K562 (cell line): ENCODE measurements at regions not wholly inside any gene's neighbourhood (a gene's known extent, or its start where the extent isn't known, plus 50 kb on each side); places are given as distances from the start of the nearest gene placed in this dataset.

Experiments
- ATAC-seq: fragments of 200-7000 bp; cut with Tn5 transposase; 3 replicates; pipeline ENCODE4 v1.9.1; 2020; ENCODE audit warnings: moderate library complexity
- BruUV-seq: library from RNA; stranded (reverse); fragments of 400-500 nt; replicated peaks from 2 replicates; lab custom pipeline; 2021; lab: Mats Ljungman, UMichigan
- CTCF ChIA-PET: fragments of 300-600 bp; formaldehyde crosslinking; extraction: SDS; loops from one replicate; lab custom pipeline; 2021; ENCODE audit warnings: low intra/inter-chr PET ratio; lab: Yijun Ruan, JAX
- POLR2A ChIA-PET: fragments of 300-600, 350-650 bp; sonication (Branson Sonifier 250); formaldehyde crosslinking; extraction: SDS; loops from one replicate; lab custom pipeline; 2021; ENCODE audit warnings: antibody characterized with exemption, inconsistent platforms; lab: Yijun Ruan, JAX
- DNase-seq, 4 experiments: peaks; one replicate each; pipeline versions ENCODE4 v3.0.0 to v3.0.0-alpha.2; 2011 to 2018; ENCODE audit warnings: low spot score in 3 of 4, mixed read lengths in 3 of 4; ENCODE audit errors: extremely low read depth in 1 of 4
- FAIRE-seq: peaks from 2 replicates; lab custom pipeline; 2011; peaks lifted over from hg19 to GRCh38; lab: Jason Lieb, UNC
- H2AFZ ChIP-seq: 2 replicates; pipeline ENCODE4 v1.6.0; 2011; ENCODE audit warnings: low read depth, low read length, control low read depth, inconsistent platforms
- H3K27ac ChIP-seq: fragments of 200-600 bp; 3 replicates; pipeline ENCODE4 v1.8.0; 2011; ENCODE audit warnings: low read depth, mild to moderate bottlenecking, control low read depth, inconsistent platforms, low read length, moderate library complexity, mixed read lengths; ENCODE audit errors: extremely low read depth
- H3K27me3 ChIP-seq, 2 experiments: fragments of 300-600 bp in 1 of 2; 2 replicates in 1 of 2; 3 replicates in 1 of 2; pipeline versions ENCODE4 v1.6.0 to v1.8.0; 2011; ENCODE audit warnings: inconsistent platforms in 2 of 2, low read length in 2 of 2, mild to moderate bottlenecking in 1 of 2, mixed read lengths in 1 of 2, moderate library complexity in 1 of 2; ENCODE audit not compliant: control insufficient read depth in 2 of 2, insufficient read depth in 2 of 2
- H3K36me3 ChIP-seq: fragments of 300-600 bp; 3 replicates; pipeline ENCODE4 v1.8.0; 2011; ENCODE audit warnings: mild to moderate bottlenecking, low read length, inconsistent platforms; ENCODE audit not compliant: control insufficient read depth, insufficient read depth
- H3K4me1 ChIP-seq, 2 experiments: fragments of 200-600 bp in 1 of 2; replicated peaks in 1 of 2; 2 replicates in 1 of 2; 3 replicates in 1 of 2; pipeline versions ENCODE4 v1.5.1 to v1.8.0; 2011; ENCODE audit warnings: inconsistent platforms in 2 of 2, low read length in 2 of 2, mild to moderate bottlenecking in 1 of 2, mixed read lengths in 1 of 2, moderate library complexity in 1 of 2; ENCODE audit not compliant: control insufficient read depth in 2 of 2, insufficient read depth in 2 of 2
- H3K4me2 ChIP-seq: 2 replicates; pipeline ENCODE4 v1.6.1; 2011; ENCODE audit warnings: low read length, control low read depth, inconsistent platforms, mixed read lengths; ENCODE audit not compliant: insufficient read depth
- H3K4me3 ChIP-seq: fragments of 200-600 bp; sonication (generic), shearing (Covaris generic); 2 replicates; pipeline ENCODE4 v1.5.1; 2016; ENCODE audit warnings: control low read depth, inconsistent platforms
- H3K79me2 ChIP-seq: fragments of 200-600 bp; 3 replicates; pipeline ENCODE4 v1.8.0; 2011; ENCODE audit warnings: low read length, inconsistent platforms; ENCODE audit not compliant: control insufficient read depth, insufficient read depth
- H3K9ac ChIP-seq, 2 experiments: 2 replicates each; pipeline versions ENCODE4 v1.6.0 to v1.6.1; 2011; ENCODE audit warnings: low read depth in 2 of 2, low read length in 2 of 2, control low read depth in 1 of 2, inconsistent platforms in 1 of 2, mild to moderate bottlenecking in 1 of 2, mixed read lengths in 1 of 2; ENCODE audit not compliant: insufficient read depth in 1 of 2
- H3K9me1 ChIP-seq: one replicate; pipeline ENCODE4 v1.6.0; 2011; ENCODE audit warnings: inconsistent platforms, mild to moderate bottlenecking, low read length, moderate library complexity; ENCODE audit not compliant: control insufficient read depth, insufficient read depth
- H3K9me3 ChIP-seq: replicated peaks from 2 replicates; pipeline ENCODE4 v1.5.1; 2011; ENCODE audit warnings: low read depth, low read length, inconsistent platforms; ENCODE audit not compliant: control insufficient read depth, insufficient read depth
- H4K20me1 ChIP-seq: replicated peaks from 2 replicates; pipeline ENCODE4 v1.6.1; 2011; ENCODE audit warnings: low read length, inconsistent platforms, mixed read lengths; ENCODE audit not compliant: control insufficient read depth, insufficient read depth
- CBX5 ChIP-seq: IDR thresholded peaks from 2 replicates; pipeline ENCODE4 v1.6.1; 2014; ENCODE audit warnings: low read depth, borderline replicate concordance
- CCAR2 ChIP-seq: fragments of 200-400 bp; formaldehyde crosslinking; IDR thresholded peaks from 2 replicates; pipeline ENCODE4 v1.6.1; 2017; ENCODE audit warnings: mild to moderate bottlenecking, low read depth, low read length
- FOXA3 ChIP-seq, 2 experiments: fragments of 450-650 bp in 1 of 2; sonication (generic) in 1 of 2; formaldehyde crosslinking; IDR thresholded peaks in 1 of 2; conservative IDR thresholded peaks in 1 of 2; 2 replicates each; pipeline versions ENCODE4 v1.4.0 to v1.8.0; 2020 to 2022; ENCODE audit warnings: mild to moderate bottlenecking in 2 of 2, missing genetic modification reagents in 1 of 2
- HNRNPK ChIP-seq: fragments of 200-400 bp; formaldehyde crosslinking; IDR thresholded peaks from one replicate; pipeline ENCODE4 v1.6.1; 2018; ENCODE audit warnings: mild to moderate bottlenecking, low read depth, low read length; ENCODE audit not compliant: poor library complexity, severe bottlenecking
- MAX ChIP-seq: sonication (generic); formaldehyde crosslinking; IDR thresholded peaks from 2 replicates; pipeline ENCODE4 v1.9.0; 2022; ENCODE audit warnings: mild to moderate bottlenecking, missing genetic modification reagents
- ZNF696 ChIP-seq: fragments of 250-450 bp; sonication (Bioruptor Pico); conservative IDR thresholded peaks from 2 replicates; pipeline ENCODE4 v1.4.0; 2020; ENCODE audit warnings: mild to moderate bottlenecking, moderate library complexity
- WGBS: fragments of 100-300 bp; shearing (Covaris generic); methylation state at CpG from one replicate; pipeline ENCODE4 v1.1.6; 2016; ENCODE audit warnings: low coverage, mixed read lengths; ENCODE audit not compliant: insufficient coverage; ENCODE audit errors: missing lambda C conversion rate; 5-methylcytosine and 5-hydroxymethylcytosine counted together
- in situ Hi-C: fragments of 300-500 bp; cut with MboI; formaldehyde crosslinking; loops from 4 replicates; pipeline ENCODE4 v1.15.0; 2018; ENCODE audit warnings: inconsistent platforms, mixed read lengths
- intact Hi-C: fragments of 100-400 bp; cut with micrococcal nuclease; formaldehyde crosslinking; loops from 2 replicates; pipeline ENCODE4 v1.14.2; 2022
- TF ChIP-seq, protein P1 (sequence below): fragments of 450-650 bp; formaldehyde crosslinking; conservative IDR thresholded peaks from 2 replicates; pipeline ENCODE4 v1.4.0; 2022; ENCODE audit warnings: mild to moderate bottlenecking, missing genetic modification characterization

GRCh38 chr6:71420693-71421328, 132.2 kb downstream of the OGFRL1 start:
- no peaks in the 10 kb centered on the region for H3K27me3 ChIP-seq
- ChIA-PET CTCF (interaction anchor here (0.7 kb wide), 1 partner anchor 1332 kb away, joined by 5 read pairs; no protein-coding TSS in a partner anchor), POLR2A (no interaction called here)
- 47% methylated on average over 34 of the region's 46 CpGs for WGBS
- H3K9ac ChIP-seq: no peak overlapping the region
- H3K4me1 ChIP-seq: no peaks in the 10 kb centered on the region
- no TSS peak for BruUV-seq
- ATAC-seq (no peak), FAIRE-seq (no peak), DNase-seq (no peak)
- no peak overlapping the region for H2AFZ ChIP-seq
- no peaks in the 10 kb centered on the region for H3K9me1 ChIP-seq
- in situ Hi-C loops (no loop called here), intact Hi-C loops (no loop called here)
- H3K4me3 ChIP-seq: no peak overlapping the region
- no peak overlapping the region for H3K27ac ChIP-seq
- no peak overlapping the region for H3K4me2 ChIP-seq
- TF ChIP-seq, protein P1, sequence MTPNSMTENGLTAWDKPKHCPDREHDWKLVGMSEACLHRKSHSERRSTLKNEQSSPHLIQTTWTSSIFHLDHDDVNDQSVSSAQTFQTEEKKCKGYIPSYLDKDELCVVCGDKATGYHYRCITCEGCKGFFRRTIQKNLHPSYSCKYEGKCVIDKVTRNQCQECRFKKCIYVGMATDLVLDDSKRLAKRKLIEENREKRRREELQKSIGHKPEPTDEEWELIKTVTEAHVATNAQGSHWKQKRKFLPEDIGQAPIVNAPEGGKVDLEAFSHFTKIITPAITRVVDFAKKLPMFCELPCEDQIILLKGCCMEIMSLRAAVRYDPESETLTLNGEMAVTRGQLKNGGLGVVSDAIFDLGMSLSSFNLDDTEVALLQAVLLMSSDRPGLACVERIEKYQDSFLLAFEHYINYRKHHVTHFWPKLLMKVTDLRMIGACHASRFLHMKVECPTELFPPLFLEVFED (CRISPR knock-in tag): no peak
- TF ChIP-seq CCAR2: no peak
- TF ChIP-seq ZNF696 (CRISPR knock-in tag): no peak
- no peak for TF ChIP-seq MAX (CRISPR knock-in tag)
- no peak for TF ChIP-seq HNRNPK
- TF ChIP-seq FOXA3 (CRISPR knock-in tag; conservative IDR thresholded peaks at IDR 0.05 in 1 of 2, IDR thresholded peaks at IDR 0.05 in 1 of 2): no peak
- TF ChIP-seq CBX5: no peak
- H4K20me1 ChIP-seq: no peaks in the 10 kb centered on the region
- H3K79me2 ChIP-seq: no peaks in the 10 kb centered on the region
- H3K36me3 ChIP-seq: no peaks in the 10 kb centered on the region
- no peaks in the 10 kb centered on the region for H3K9me3 ChIP-seq
